SU-DHL-6 (cell line): ENCODE measurements at regions not wholly inside any gene's neighbourhood (a gene's known extent, or its start where the extent isn't known, plus 50 kb on each side); places are given as distances from the start of the nearest gene placed in this dataset.

Source experiments
- H2AFZ ChIP-seq: fragments of 200-600 bp; sonication (generic); 2 replicates; pipeline ENCODE4 v1.6.1; 2014; ENCODE audit warnings: low read depth, mild to moderate bottlenecking, moderate library complexity, mixed read lengths, antibody characterized with exemption, low read length; ENCODE audit not compliant: severe bottlenecking
- H3F3A ChIP-seq: fragments of 200-600 bp; shearing (Covaris generic); 2 replicates; pipeline ENCODE4 v1.6.0; 2016; ENCODE audit warnings: antibody characterized with exemption, mild to moderate bottlenecking; ENCODE audit not compliant: insufficient read depth
- H3K27ac ChIP-seq: fragments of 200-600 bp; sonication (generic); 2 replicates; pipeline ENCODE4 v1.5.1; 2016; ENCODE audit warnings: low read depth, mild to moderate bottlenecking, low read length, moderate library complexity, mixed read lengths
- H3K27me3 ChIP-seq: fragments of 200-600 bp; sonication (generic), shearing (Covaris generic); 2 replicates; pipeline ENCODE4 v1.6.0; 2014; ENCODE audit warnings: mild to moderate bottlenecking, low read length
- H3K36me3 ChIP-seq: fragments of 200-600 bp; sonication (generic); 2 replicates; pipeline ENCODE4 v1.6.1; 2014; ENCODE audit warnings: mild to moderate bottlenecking, low read length, mixed read lengths
- H3K4me2 ChIP-seq: fragments of 300-600, 200-600 bp; shearing (Covaris generic), sonication (generic); 2 replicates; pipeline ENCODE4 v1.6.0; 2014; ENCODE audit warnings: low read length, low read depth, mild to moderate bottlenecking; ENCODE audit not compliant: poor library complexity, severe bottlenecking
- H3K4me3 ChIP-seq: fragments of 200-600 bp; sonication (generic); 2 replicates; pipeline ENCODE4 v1.5.1; 2014; ENCODE audit warnings: antibody characterized with exemption, low read length, mild to moderate bottlenecking, mixed read lengths; ENCODE audit not compliant: insufficient read depth, poor library complexity, severe bottlenecking
- H3K79me2 ChIP-seq: fragments of 200-600 bp; sonication (generic); 2 replicates; pipeline ENCODE4 v1.6.1; 2014; ENCODE audit warnings: mild to moderate bottlenecking, low read length, moderate library complexity; ENCODE audit not compliant: insufficient read depth
- H3K9ac ChIP-seq: fragments of 200-600 bp; sonication (generic); 2 replicates; pipeline ENCODE4 v1.7.0; 2014; ENCODE audit warnings: mild to moderate bottlenecking, low read length
- H3K9me2 ChIP-seq: fragments of 200-600 bp; sonication (generic); replicated peaks from 2 replicates; pipeline ENCODE4 v1.6.1; 2014; ENCODE audit warnings: low read length; ENCODE audit not compliant: insufficient read depth
- H3K9me3 ChIP-seq: fragments of 200-600 bp; sonication (generic); 2 replicates; pipeline ENCODE4 v1.6.1; 2014; ENCODE audit warnings: low read length, mixed read lengths; ENCODE audit not compliant: insufficient read depth
- H4K20me1 ChIP-seq: fragments of 200-600 bp; sonication (generic); 2 replicates; pipeline ENCODE4 v1.6.1; 2014; ENCODE audit warnings: low read depth, mild to moderate bottlenecking, antibody characterized with exemption, low read length, moderate library complexity, mixed read lengths
- CTCF ChIP-seq: fragments of 200-600 bp; sonication (generic); IDR thresholded peaks from one replicate; pipeline ENCODE4 v1.5.1; 2017; ENCODE audit warnings: antibody characterized with exemption, mild to moderate bottlenecking, low read length, moderate library complexity; ENCODE audit not compliant: insufficient read depth, poor library complexity, severe bottlenecking
- EZH2phosphoT487 ChIP-seq: fragments of 200-600 bp; sonication (generic), shearing (Covaris generic); conservative IDR thresholded peaks from 2 replicates; pipeline ENCODE4 v1.6.1; 2018; ENCODE audit warnings: mild to moderate bottlenecking, antibody characterized with exemption, low read length, moderate library complexity, mixed read lengths

- no peak overlapping the region for H3K27ac ChIP-seq
- no peaks in the 10 kb centered on the region for H3K27me3 ChIP-seq
- H2AFZ ChIP-seq = no peak overlapping the region
- TF ChIP-seq EZH2phosphoT487 = no peak
- TF ChIP-seq CTCF = no peak
- no peaks in the 10 kb centered on the region for H3K9me3 ChIP-seq
- H3F3A ChIP-seq = no peaks in the 10 kb centered on the region
- no peaks in the 10 kb centered on the region for H3K36me3 ChIP-seq
- no peak overlapping the region for H3K4me3 ChIP-seq
- H3K9ac ChIP-seq = no peak overlapping the region
- H3K4me2 ChIP-seq = no peak overlapping the region
- no peaks in the 10 kb centered on the region for H3K79me2 ChIP-seq
- H4K20me1 ChIP-seq = no peaks in the 10 kb centered on the region
- H3K9me2 ChIP-seq = no peaks in the 10 kb centered on the region
Observed at GRCh38 chrX:97705936-97706335, 822.2 kb downstream of the RPA4 start.

GRCh38 chrX:97714072-97714471 is 830.4 kb downstream of the RPA4 start:
- no peaks in the 10 kb centered on the region for H4K20me1 ChIP-seq
- no peaks in the 10 kb centered on the region for H3K27me3 ChIP-seq
- no peaks in the 10 kb centered on the region for H3K9me3 ChIP-seq
- H3K4me3 ChIP-seq = no peak overlapping the region
- H3K9ac ChIP-seq = no peak overlapping the region
- no peak overlapping the region for H3K4me2 ChIP-seq
- no peaks in the 10 kb centered on the region for H3K9me2 ChIP-seq
- H3F3A ChIP-seq = no peaks in the 10 kb centered on the region
- H2AFZ ChIP-seq = no peak overlapping the region
- no peak for TF ChIP-seq EZH2phosphoT487
- no peak for TF ChIP-seq CTCF
- no peaks in the 10 kb centered on the region for H3K36me3 ChIP-seq
- H3K27ac ChIP-seq = no peak overlapping the region
- no peaks in the 10 kb centered on the region for H3K79me2 ChIP-seq

- Histone ChIP-seq H3K9ac (no peak overlapping the region), H3K4me2 (no peak overlapping the region), H3K27me3 (no peaks in the 10 kb centered on the region), H3K9me2 (no peaks in the 10 kb centered on the region), H3K9me3 (no peaks in the 10 kb centered on the region), H3F3A (no peaks in the 10 kb centered on the region), H3K36me3 (no peaks in the 10 kb centered on the region), H3K79me2 (no peaks in the 10 kb centered on the region), H2AFZ (no peak overlapping the region), H3K4me3 (no peak overlapping the region), H3K27ac (no peak overlapping the region), H4K20me1 (no peaks in the 10 kb centered on the region)
- TF ChIP-seq EZH2phosphoT487 (no peak), CTCF (no peak)
Observed at GRCh38 chrX:97728215-97728614, 844.5 kb downstream of the RPA4 start.

GRCh38 chrX:97740044-97740443 is 856.3 kb downstream of the RPA4 start:
- Histone ChIP-seq H3K9me3 (no peaks in the 10 kb centered on the region), H3K4me2 (no peak overlapping the region), H4K20me1 (no peaks in the 10 kb centered on the region), H3K79me2 (no peaks in the 10 kb centered on the region), H3K36me3 (no peaks in the 10 kb centered on the region), H3F3A (no peaks in the 10 kb centered on the region), H3K27ac (no peak overlapping the region), H3K4me3 (no peak overlapping the region), H3K9ac (no peak overlapping the region), H3K27me3 (no peaks in the 10 kb centered on the region), H2AFZ (no peak overlapping the region), H3K9me2 (no peaks in the 10 kb centered on the region)
- TF ChIP-seq EZH2phosphoT487 = no peak
- TF ChIP-seq CTCF = no peak
